ENCODE measurements at regions not wholly inside any gene's neighbourhood (a gene's known extent, or its start where the extent isn't known, plus 50 kb on each side); places are given as distances from the start of the nearest gene placed in this dataset.
"Not testable (repeated sequence)": the region's sequence is repeated elsewhere in the genome, so short reads cannot be mapped to it uniquely, and the experiment has no call there.

- no peak for DNase-seq
Measured at GRCh38 chr6:141202626-141203025, 930.1 kb upstream of the GJE1 start.

DNA sequence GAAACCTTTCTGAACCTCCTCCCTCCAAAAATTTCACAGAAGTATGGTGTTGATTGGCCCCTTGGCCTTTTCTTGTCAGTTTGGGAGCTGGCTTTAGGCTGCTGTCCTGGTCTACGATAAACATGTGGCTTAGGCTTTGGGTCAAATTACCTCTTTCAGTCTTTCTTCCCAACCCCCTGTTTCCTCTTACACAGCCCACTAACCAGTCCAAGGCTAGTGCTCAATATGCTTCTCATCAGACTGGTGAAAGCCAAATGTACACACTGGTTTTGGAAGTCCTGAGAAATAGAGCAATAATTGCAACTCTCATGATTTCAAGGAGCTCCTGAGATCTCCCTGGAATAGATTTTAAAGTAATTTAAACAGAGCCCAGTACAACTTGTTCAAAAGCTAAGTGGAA lies 933.7 kb upstream of the GJE1 start:
- no peak for DNase-seq

GRCh38 chr6:141195251-141195832 lies 937.4 kb upstream of the GJE1 start:
- DNase-seq: no peak

DNA sequence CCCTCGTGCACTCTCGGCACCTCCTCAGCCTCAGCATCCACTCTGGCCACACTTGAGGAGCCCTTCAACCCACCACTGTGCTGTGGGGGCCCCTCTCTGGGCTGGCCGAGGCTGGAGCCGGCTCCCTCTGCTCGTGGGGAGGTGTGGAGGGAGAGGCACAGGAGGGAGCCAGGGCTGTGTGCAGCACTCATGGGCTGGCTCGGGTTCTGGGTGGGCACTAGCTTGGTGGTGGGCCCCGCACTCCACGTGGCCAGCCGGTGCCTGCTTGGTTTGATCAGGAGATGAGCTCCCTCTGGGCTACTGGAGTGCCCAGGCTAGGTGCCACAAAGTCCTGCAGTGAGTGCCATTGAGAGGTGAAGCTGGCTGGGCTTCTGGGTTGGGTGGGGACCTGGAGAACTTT lies 949.4 kb upstream of the GJE1 start:
- DNase-seq: no peak

DNA sequence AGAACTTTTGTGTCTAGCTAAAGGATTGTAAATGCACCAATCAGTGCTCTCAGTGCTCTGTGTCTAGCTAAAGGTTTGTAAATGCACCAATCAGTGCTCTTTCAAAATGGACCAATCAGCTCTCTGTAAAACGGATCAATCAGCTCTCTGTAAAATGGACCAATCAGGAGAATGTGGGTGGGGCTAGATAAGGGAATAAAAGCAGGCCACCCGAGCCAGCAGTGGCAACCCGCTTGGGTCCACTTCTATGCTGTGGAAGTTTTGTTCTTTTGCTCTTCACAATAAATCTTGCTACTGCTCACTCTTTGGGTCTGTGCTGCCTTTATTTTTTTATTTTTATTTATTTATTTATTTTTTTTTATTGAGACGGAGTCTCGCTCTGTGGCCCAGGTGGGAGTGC lies 957.3 kb upstream of the GJE1 start:
- not testable (repeated sequence) for DNase-seq

GRCh38 chr6:141174932-141175331 lies 957.8 kb upstream of the GJE1 start:
- DNase-seq: no peak

- no peak for DNase-seq
Measured at GRCh38 chr6:141173529-141173928, 959.2 kb upstream of the GJE1 start.

DNA sequence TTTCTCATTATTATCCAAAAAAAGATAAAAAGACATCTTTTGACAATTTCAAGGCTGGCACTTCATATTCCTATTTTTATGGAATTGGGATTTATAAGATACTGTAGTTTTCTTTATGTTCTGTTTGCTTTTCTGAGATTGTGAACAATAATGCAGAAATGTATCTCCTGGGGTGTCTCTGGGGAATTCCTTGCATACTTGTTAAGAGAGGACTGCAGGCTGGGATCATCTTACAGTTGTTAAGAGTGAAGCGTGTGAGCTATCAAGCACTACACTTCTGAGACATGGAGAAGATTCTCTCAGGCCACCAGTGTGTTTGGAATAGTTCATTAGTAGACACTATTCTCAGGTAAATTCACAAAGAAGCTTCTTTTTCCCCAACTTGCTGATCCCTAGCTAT lies 963.3 kb upstream of the GJE1 start:
- DNase-seq: no peak

DNA sequence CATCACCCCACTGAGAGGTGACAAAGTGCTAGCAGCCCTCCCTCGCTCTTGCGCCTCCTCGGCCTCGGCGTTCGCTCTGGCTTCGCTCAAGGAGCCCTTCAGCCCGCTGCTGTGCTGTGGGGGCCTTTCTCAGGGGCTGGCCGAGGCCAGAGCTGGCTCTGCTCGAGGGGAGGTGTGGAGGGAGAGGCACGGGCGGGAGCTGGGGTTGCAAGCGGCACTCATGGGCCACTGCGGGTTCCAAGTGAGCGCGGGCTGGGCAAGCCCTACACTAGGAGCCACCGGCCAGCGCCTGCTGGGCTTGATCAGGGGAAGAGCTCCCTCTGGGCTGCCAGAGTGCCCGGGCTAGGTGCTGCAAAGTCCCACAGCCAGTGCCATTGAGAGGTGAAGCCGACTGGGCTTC lies 964.8 kb upstream of the GJE1 start:
- DNase-seq: no peak

DNA sequence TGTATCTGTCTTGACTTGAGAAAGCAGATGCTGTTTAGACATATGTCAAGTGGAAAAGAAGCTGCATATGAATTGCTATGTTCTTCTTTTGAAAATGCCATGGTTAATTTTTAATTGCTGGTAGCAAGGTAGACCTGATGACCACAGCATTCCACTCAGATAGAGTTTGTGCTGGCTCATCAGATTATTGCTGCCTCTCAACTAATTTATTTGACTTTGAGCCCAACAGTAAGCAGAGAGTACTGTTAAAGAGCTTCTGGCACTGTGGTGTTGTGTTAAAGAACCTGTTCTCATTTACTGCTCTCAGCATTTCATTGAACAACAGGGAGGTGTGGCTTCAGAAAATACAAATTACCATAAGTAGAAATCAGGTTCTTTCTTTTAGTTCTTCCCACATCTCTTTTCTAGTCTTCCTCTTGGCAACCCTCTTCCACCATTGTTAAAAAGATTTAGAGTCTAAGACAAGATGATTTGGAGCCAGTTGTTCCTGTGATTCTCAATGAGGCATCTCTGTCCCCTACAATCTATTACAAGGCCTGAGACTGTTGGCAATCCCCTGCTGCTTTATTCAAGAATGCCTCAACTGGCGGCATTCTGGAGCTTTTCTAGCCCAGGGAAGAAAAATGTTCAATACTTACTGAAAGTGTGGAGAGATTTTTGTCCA lies 967.6 kb upstream of the GJE1 start:
- no peak for DNase-seq

- DNase-seq: peak; percentile 76
Measured at GRCh38 chr6:141164042-141164743, 968.5 kb upstream of the GJE1 start.

- no peak for DNase-seq
Measured at GRCh38 chr6:141163107-141163506, 969.6 kb upstream of the GJE1 start.

- no peak for DNase-seq
Measured at GRCh38 chr6:141158740-141159139, 974.0 kb upstream of the GJE1 start.

GRCh38 chr6:141153563-141153962 lies 979.2 kb upstream of the GJE1 start:
- no peak for DNase-seq

DNA sequence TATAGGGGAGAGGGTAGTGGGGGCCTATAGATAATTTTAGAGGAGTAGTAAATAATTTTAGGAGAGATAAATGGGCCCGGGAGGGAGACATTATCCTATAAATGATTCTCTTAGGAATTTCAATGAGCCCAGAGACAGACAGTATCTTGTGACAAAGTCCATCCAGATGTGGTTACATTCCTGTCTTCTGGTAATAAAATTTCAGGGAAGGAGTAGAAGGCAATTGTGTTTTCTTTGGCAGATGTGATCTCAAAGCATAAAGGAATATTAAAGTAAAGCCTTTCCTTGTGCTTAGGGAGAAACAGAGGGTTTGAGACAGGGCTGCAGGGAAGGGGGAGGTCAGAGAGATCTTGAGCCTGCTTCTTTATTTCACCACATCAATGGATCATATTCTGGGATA lies 979.8 kb upstream of the GJE1 start:
- DNase-seq: no peak

DNA sequence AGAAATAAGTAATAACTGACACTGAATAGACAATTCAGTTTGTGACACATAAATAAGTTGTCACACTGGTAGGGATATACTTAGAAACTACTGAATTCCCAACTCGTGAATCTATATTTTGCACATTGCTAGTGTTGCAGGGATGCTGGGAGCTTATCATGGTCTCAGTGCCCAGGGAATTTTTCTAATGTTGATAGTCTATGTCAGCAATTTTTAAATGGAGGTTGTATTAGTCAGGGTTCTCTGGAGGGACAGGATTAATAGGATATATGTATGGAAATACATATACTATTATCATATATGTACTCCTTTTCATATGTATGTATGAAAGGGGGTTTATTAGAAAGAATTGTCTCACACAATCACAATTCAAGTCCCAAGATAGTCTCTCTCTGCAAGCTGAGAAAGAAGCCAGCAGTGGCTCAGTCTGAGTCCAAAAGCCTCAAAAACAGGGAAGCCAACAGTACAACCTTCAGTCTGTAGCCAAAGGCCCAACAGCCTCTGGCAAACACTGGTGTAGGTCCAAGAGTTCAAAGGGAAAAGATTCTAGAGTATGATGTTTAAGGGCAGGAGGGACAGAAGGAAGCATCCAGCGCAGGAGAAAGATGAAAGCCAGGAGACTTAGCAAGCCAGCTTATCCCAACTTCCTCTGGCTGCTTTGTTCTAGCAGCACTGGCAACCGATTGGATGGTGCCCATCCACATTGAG lies 980.9 kb upstream of the GJE1 start:
- DNase-seq: no peak

DNA sequence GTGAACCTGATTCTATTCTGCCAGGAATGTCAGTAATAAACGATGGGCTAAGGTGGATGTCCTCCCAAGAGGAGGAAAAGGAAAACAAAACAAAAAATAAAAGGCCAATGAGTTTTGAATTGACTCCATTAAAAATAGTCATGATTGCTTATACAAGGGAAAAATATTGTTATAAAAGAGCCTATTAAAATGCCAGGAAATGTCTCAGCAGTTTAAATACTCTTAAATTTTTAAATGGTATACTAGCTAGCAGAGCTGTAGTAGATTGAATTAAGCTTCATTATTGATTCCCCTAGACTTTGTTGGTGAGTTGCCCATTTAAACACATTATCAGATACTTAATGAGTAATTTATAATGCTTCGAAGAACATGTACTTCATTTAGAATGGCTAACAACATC lies 990.9 kb upstream of the GJE1 start:
- DNase-seq: no peak

- no peak for DNase-seq
Measured at GRCh38 chr6:141140905-141141304, 991.8 kb upstream of the GJE1 start.

- DNase-seq: no peak
Measured at GRCh38 chr6:141139461-141139860, 993.3 kb upstream of the GJE1 start.

DNA sequence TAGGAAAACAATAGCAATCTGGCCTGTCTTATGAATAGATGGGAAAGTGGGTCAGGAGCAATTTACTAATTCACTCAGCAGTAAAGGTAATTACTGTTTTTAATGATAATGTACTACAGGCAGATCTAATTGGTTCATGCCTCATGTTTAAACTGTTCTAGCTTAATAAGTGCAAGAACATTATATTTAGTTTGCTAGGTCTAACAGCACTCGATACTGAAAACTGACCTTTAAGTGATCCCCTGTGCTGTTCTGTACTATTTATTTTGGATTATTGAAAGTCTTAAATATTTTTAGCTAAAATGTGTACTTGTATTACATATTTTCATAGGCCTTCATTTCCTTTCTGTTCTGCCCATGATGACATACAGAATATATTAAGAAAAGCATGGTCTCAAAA lies 998.0 kb upstream of the GJE1 start:
- no peak for DNase-seq

- DNase-seq: no peak
Measured at GRCh38 chr6:141133836-141134235, 998.9 kb upstream of the GJE1 start.

GRCh38 chr6:141133346-141133745 lies 999.4 kb upstream of the GJE1 start:
- no peak for DNase-seq

GRCh38 chr6:141131616-141132015 lies 1001.1 kb upstream of the GJE1 start:
- DNase-seq: no peak

DNA sequence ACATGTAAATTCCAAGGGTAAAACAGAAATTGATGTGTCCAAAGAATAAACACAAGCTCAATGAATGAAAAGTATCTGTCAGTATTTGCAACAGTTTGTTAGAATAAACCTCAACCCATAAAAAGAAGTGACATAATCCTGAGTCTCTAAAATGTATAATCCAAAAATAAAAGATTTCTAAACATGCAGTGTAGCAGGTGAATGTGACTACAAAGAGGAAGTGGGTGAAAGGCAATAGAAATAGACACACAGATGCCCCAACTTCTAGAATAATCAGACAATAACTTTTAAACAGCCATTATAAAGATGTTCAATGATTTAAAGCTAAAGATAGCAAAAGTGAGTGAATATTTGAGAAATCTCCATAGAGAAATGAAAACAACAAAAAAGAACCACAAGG lies 1009.2 kb upstream of the GJE1 start:
- no peak for DNase-seq

All from hematopoietic multipotent progenitor cell treated with erythropoietin and hydrocortisone succinate and interleukin-3 and kit ligand, for 8 days (in vitro differentiated cells).